HL-60/S4 treated with retinoic acid at 250 ng/mL for 4 days and 3 days (cell line): ENCODE measurements at regions not wholly inside any gene's neighbourhood (a gene's known extent, or its start where the extent isn't known, plus 50 kb on each side); places are given as distances from the start of the nearest gene placed in this dataset.

Experiments used
- in situ Hi-C: fragments of 300-500 bp; cut with MboI; formaldehyde crosslinking; loops from 2 replicates; pipeline ENCODE4 v1.7.0; 2022; ENCODE audit warnings: low sequenced_read_pairs

GRCh38 chr1:218572050-218572449, 226.9 kb downstream of the TGFB2 start:
- in situ Hi-C loops: no loop called here

GRCh38 chr1:218573925-218574324, 228.8 kb downstream of the TGFB2 start:
- in situ Hi-C loops: no loop called here

- in situ Hi-C loops: no loop called here
Measured at GRCh38 chr1:218575079-218575478, 229.9 kb downstream of the TGFB2 start.

GRCh38 chr1:218575856-218576255, 230.7 kb downstream of the TGFB2 start:
- in situ Hi-C loops: no loop called here

- in situ Hi-C loops: no loop called here
Measured at GRCh38 chr1:218582646-218583045, 237.5 kb downstream of the TGFB2 start.

- in situ Hi-C loops: no loop called here
Measured at GRCh38 chr1:218584418-218585155, 239.5 kb downstream of the TGFB2 start.

- in situ Hi-C loops: no loop called here
Measured at GRCh38 chr1:218585511-218586184, 240.5 kb downstream of the TGFB2 start.

- in situ Hi-C loops: no loop called here
Measured at GRCh38 chr1:218587900-218588299, 242.8 kb downstream of the TGFB2 start.

GRCh38 chr1:218588540-218589172, 243.5 kb downstream of the TGFB2 start:
- in situ Hi-C loops: no loop called here

- in situ Hi-C loops: no loop called here
Measured at GRCh38 chr1:218589487-218589886, 244.4 kb downstream of the TGFB2 start.

GRCh38 chr1:218591966-218592365, 246.8 kb downstream of the TGFB2 start:
- in situ Hi-C loops: no loop called here

GRCh38 chr1:218592688-218593087, 247.6 kb downstream of the TGFB2 start:
- in situ Hi-C loops: no loop called here

- in situ Hi-C loops: no loop called here
Measured at GRCh38 chr1:218600968-218601367, 255.8 kb downstream of the TGFB2 start.

GRCh38 chr1:218604217-218604616, 259.1 kb downstream of the TGFB2 start:
- in situ Hi-C loops: no loop called here

GRCh38 chr1:218611916-218612585, 266.9 kb downstream of the TGFB2 start:
- in situ Hi-C loops: no loop called here

- in situ Hi-C loops: no loop called here
Measured at GRCh38 chr1:218613105-218613504, 268.0 kb downstream of the TGFB2 start.

- in situ Hi-C loops: no loop called here
Measured at GRCh38 chr1:218614031-218614430, 268.9 kb downstream of the TGFB2 start.

GRCh38 chr1:218616681-218617080, 271.5 kb downstream of the TGFB2 start:
- in situ Hi-C loops: no loop called here

- in situ Hi-C loops: no loop called here
Measured at GRCh38 chr1:218617986-218618385, 272.9 kb downstream of the TGFB2 start.

GRCh38 chr1:218620956-218621355, 275.8 kb downstream of the TGFB2 start:
- in situ Hi-C loops: no loop called here

GRCh38 chr1:218624052-218624451, 278.9 kb downstream of the TGFB2 start:
- in situ Hi-C loops: no loop called here
